OCI-LY1 (cell line): ENCODE measurements at regions not wholly inside any gene's neighbourhood (a gene's known extent, or its start where the extent isn't known, plus 50 kb on each side); places are given as distances from the start of the nearest gene placed in this dataset.

ENCODE experiments used
- CTCF ChIP-seq: fragments of 200-600 bp; sonication (generic), shearing (Covaris generic); IDR thresholded peaks from 2 replicates; pipeline ENCODE4 v1.5.1; 2017; ENCODE audit warnings: mild to moderate bottlenecking, antibody characterized with exemption, low read length, moderate library complexity, mixed read lengths
- EZH2 ChIP-seq: fragments of 200-600 bp; sonication (generic), shearing (Covaris generic); IDR thresholded peaks from 2 replicates; pipeline ENCODE4 v1.8.0; 2017; ENCODE audit warnings: borderline replicate concordance, mixed run types, mild to moderate bottlenecking, antibody characterized with exemption, low read length, moderate library complexity, mixed read lengths

- TF ChIP-seq CTCF (no peak), EZH2 (no peak)
Observed at GRCh38 chr14:55869397-55870049, 248.7 kb upstream of the PELI2 start.
